ENCODE measurements at regions not wholly inside any gene's neighbourhood (a gene's known extent, or its start where the extent isn't known, plus 50 kb on each side); places are given as distances from the start of the nearest gene placed in this dataset.

DNA sequence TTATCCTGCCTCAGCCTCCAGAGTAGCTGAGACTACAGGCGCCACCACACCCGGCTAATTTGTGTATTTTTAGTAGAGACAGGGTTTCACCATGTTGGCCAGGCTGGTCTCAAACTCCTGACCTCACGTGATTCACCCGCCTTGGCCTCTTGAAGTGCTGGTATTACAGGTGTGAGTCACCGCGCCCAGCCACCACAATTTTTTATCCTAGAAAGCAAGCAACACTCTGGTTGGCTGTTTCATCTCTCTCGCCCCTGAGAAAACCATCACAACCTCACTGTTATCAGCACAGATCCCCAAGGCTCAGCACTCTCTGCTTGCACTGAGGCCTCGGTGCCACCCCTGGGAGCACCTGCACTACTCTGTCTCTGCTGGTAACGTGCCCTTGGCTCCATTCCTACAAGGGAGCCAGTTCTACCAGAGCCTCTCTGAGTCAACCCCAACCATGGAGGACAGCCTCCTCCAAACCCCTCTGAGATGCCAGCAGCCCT is 134.8 kb upstream of the AGAP1 start:
- TF ChIP-seq, protein P1, sequence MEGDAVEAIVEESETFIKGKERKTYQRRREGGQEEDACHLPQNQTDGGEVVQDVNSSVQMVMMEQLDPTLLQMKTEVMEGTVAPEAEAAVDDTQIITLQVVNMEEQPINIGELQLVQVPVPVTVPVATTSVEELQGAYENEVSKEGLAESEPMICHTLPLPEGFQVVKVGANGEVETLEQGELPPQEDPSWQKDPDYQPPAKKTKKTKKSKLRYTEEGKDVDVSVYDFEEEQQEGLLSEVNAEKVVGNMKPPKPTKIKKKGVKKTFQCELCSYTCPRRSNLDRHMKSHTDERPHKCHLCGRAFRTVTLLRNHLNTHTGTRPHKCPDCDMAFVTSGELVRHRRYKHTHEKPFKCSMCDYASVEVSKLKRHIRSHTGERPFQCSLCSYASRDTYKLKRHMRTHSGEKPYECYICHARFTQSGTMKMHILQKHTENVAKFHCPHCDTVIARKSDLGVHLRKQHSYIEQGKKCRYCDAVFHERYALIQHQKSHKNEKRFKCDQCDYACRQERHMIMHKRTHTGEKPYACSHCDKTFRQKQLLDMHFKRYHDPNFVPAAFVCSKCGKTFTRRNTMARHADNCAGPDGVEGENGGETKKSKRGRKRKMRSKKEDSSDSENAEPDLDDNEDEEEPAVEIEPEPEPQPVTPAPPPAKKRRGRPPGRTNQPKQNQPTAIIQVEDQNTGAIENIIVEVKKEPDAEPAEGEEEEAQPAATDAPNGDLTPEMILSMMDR (IDR thresholded peaks at IDR 0.05) = no peak
- no peak for TF ChIP-seq POLR2AphosphoS5 (IDR thresholded peaks at IDR 0.05; ENCODE audit: low read depth, low read length)
- TF ChIP-seq SIN3A (IDR thresholded peaks at IDR 0.05; ENCODE audit: borderline replicate concordance, insufficient read depth, low read depth, low read length) = no peak
- TF ChIP-seq TCF7L2 (IDR thresholded peaks at IDR 0.05; ENCODE audit: low read depth, low read length) = no peak
